ENCODE measurements at regions not wholly inside any gene's neighbourhood (a gene's known extent, or its start where the extent isn't known, plus 50 kb on each side); places are given as distances from the start of the nearest gene placed in this dataset.
"Not testable (repeated sequence)": the region's sequence is repeated elsewhere in the genome, so short reads cannot be mapped to it uniquely, and the experiment has no call there.

DNA sequence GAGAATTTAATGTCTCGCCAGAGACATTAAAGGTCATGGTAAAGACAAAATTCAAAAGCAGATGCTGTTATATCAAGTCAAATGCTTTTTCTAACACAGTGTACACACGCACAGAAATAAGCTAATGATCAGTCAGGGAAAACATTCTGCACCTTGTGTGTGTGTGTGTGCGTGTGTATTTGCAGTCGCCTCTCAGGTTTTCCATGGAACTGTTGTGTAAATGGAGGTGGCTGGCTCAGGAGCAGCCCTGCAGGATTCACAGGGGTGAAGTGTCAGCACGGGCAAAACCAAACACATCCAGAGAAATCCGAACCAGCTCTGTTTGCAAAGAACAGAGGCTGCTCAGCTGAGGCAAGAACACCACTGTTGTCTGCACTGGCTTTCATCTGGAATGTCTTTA lies 76.2 kb upstream of the YWHAQ start:
- in situ Hi-C loops (cut with MboI; ENCODE audit: low pct_unique_long_range_greater_than_20kb, low sequenced_read_pairs): no loop called here
- no peak for DNase-seq

- no peak for DNase-seq
- in situ Hi-C loops (cut with MboI; ENCODE audit: low pct_unique_long_range_greater_than_20kb, low sequenced_read_pairs): no loop called here
Measured at GRCh38 chr2:9707611-9708160, 76.9 kb upstream of the YWHAQ start.

DNA sequence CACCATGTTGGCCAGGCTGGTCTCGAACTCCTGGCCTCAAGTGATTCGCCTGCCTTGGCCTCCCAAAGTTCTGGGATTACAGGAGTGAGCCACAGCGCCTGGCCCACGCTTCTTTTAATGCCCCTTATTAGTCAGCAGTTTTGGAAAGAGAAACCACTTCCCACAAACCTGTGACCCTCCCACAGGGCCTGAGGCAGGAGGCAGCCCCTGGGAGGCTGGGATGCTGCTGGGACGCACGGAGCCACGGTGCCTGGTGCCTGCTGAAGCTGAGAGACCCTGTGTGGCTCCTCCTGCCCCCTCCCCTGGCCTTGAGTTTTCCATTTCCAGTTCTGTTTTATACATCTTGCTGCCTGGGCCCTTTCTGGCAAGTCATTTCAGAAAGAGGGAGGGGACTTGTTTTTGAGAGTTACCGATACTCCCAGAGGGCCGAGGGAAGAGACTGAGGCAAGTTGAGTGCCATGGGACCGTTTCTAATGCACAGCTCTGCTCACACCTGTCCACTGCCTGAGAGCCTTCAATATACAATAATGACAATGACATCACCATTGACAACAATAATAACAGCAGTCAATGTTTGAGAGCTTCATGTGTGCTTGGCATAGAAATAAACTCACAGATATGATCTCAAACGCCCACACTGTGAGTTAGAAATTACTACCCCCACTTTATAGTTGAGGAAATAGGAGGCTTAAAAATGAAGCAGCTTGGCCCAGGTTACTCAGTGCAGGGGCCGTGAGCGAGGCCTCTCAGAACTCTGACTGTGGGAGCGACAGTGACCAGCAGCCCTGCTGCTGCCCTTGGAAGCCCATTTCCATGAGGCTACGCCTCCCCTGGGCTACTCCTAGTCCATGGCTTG lies 78.1 kb upstream of the YWHAQ start:
- no peak for DNase-seq
- in situ Hi-C loops (cut with MboI; ENCODE audit: low pct_unique_long_range_greater_than_20kb, low sequenced_read_pairs): no loop called here

DNA sequence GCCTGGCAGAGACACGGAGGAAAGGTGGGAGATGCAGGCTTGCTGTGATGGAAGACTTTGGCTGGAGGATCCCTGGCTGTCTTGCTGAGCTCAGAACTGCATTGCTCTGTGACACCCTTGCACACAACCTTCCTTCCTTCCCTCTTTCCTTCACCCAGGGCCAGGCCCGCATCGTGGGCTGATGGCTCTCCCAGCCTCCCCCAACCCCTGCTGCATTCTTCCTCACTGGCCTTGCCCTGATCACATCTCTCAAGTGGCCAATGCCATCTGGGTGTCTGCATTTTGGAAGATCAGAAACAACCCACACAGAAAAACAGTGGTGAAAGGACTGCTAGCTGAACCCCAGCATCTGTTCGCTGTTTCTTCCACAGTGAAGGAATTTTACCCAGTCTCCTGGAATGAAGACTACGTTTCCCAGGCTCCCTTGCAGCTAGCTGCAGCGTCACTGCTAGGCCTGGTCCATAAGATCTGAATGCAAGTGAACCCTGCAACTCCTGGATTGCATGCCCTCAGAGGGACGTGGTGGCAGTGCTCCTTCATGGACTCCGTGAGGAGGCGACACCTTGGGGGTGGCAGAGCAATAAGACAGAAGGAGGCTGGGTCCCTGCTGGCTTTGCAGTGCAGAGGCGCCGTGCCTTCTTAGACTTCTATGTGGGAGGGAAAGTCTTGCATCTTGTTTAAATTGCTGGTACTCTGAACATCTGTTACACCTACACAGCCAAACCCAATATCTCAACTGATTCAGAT lies 78.9 kb upstream of the YWHAQ start:
- in situ Hi-C loops (cut with MboI; ENCODE audit: low pct_unique_long_range_greater_than_20kb, low sequenced_read_pairs): no loop called here
- DNase-seq: no peak

DNA sequence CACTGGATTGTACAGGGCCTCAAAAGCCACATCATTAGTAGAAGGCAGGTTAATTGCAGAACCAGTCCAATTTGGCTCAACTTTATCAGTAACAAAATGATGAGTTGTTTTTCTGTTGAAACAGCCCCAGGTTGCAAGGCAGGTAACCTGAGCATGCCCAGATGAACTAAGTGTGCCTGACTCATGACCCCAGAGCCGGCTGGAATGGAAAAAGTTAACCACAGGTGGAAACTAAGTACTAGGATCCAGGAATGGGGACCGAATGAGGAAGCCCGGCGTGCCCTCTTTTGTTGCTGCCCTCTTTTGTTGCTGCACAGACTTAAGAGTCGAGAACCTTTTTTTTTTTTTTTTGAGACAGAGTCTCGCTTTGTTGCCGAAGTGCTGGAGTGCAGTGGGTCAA lies 79.5 kb upstream of the YWHAQ start:
- in situ Hi-C loops (cut with MboI; ENCODE audit: low pct_unique_long_range_greater_than_20kb, low sequenced_read_pairs): no loop called here
- no peak for DNase-seq

- no peak for DNase-seq
- in situ Hi-C loops (cut with MboI; ENCODE audit: low pct_unique_long_range_greater_than_20kb, low sequenced_read_pairs): no loop called here
Measured at GRCh38 chr2:9712263-9712662, 81.5 kb upstream of the YWHAQ start.

GRCh38 chr2:9714630-9715214 lies 83.9 kb upstream of the YWHAQ start:
- DNase-seq: peak; percentile 21
- in situ Hi-C loops (cut with MboI; ENCODE audit: low pct_unique_long_range_greater_than_20kb, low sequenced_read_pairs): no loop called here

DNA sequence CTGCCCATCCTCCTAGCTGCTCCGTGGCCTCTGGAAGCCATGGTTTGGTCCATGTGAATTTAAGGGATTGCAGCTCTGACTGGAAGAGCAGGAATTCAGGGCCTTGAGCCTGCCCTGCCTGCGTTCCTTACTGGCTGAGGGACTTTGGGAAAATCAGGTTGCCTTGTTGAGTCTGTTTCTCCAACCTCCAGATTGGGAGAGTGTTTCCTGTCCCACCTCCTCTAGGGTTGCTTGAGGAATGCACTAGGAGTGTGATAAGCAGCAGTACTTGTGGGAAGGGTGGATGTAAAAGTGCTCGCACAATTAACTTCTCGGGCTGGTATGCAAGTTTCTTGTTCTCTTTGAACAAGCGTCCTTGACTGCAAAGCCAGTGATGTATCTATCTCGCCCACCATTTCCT lies 84.4 kb upstream of the YWHAQ start:
- in situ Hi-C loops (cut with MboI; ENCODE audit: low pct_unique_long_range_greater_than_20kb, low sequenced_read_pairs): no loop called here
- DNase-seq: no peak

DNA sequence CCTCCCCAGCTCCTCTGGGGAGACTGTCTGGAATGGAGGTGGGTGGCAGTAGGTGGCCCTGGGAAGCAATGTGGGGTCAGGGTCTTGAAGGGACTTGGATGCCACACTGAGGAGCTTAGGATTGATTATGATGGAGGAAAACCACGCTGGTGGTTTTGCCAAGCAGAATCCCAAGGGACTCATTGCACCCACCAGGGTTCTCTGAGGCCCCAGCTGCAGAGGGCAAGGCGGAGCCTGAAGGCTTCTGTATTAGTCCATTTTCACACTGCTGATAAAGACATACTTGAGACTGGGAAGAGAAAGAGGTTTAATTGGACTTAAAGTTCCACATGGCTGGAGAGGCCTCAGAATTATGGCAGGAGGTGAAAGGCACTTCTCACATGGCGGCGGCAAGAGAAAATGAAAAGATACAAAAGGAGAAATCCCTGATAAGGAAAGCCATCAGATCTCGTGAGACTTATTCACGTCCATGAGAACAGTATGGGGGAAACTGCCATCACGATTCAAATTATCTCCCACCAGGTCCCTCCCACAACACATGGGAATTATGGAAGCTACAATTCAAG lies 87.2 kb upstream of the YWHAQ start:
- no peak for DNase-seq
- in situ Hi-C loops (cut with MboI; ENCODE audit: low pct_unique_long_range_greater_than_20kb, low sequenced_read_pairs): no loop called here

- DNase-seq: no peak
- in situ Hi-C loops (cut with MboI; ENCODE audit: low pct_unique_long_range_greater_than_20kb, low sequenced_read_pairs): no loop called here
Measured at GRCh38 chr2:9720352-9721093, 89.7 kb upstream of the YWHAQ start.

DNA sequence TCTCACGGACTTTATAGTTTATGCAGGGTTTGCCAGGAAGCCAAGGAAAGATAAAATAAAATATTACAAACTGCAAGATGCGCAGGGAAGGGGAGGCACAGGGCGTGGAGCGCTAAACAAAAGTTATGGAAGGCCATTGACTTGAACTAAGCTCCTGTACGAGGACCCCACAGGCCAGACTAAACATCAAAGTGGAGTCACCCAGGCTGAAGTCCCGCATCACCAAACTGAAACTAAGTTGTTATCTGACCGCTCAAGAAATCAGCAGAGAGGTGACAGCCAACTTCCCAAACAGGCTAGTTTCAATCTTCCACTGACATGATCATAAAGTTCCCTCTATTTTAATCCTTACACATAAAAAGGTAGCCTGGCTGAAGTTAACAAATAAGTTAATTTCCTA lies 90.5 kb upstream of the YWHAQ start:
- in situ Hi-C loops (cut with MboI; ENCODE audit: low pct_unique_long_range_greater_than_20kb, low sequenced_read_pairs): no loop called here
- DNase-seq: no peak

DNA sequence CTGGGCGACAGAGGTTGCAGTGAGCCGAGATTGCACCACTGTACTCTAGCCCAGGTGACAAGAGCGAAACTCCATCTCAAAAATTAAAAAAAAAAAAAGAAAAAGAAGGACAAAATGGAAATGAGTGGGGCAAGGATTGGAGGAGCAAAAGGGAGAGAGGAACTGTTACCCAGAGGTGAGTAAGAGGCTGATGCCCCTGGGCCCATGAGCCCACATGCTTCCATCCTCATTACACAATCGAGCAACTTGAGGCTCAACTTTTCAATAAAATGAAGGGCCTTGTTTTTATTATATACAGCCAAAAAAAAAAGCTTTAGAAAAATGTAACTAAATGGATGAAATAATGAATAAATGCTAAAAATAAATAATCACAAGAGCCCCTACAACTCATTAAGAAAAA lies 91.7 kb upstream of the YWHAQ start:
- DNase-seq: no peak
- in situ Hi-C loops (cut with MboI; ENCODE audit: low pct_unique_long_range_greater_than_20kb, low sequenced_read_pairs): no loop called here

DNA sequence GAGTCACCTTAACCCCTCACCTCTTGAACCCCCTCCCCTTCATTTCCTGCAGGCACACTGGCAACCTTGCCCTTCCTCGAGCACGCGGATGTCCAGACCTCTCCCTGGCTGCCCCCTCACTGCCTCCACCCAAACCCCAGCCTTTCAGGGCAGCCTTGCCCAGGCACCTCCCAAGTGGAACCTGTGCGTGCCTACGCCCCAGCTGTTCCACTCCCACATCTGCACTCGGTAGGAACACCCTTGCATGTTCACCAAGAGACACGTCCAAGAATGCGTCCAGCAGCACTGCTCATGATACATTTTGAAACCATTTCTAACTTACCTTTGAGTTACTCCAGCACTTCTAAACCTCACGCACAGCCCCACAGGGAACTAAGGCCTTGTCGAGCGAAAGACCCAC lies 93.8 kb upstream of the YWHAQ start:
- in situ Hi-C loops (cut with MboI; ENCODE audit: low pct_unique_long_range_greater_than_20kb, low sequenced_read_pairs): no loop called here
- DNase-seq: no peak

- in situ Hi-C loops (cut with MboI; ENCODE audit: low pct_unique_long_range_greater_than_20kb, low sequenced_read_pairs): no loop called here
- DNase-seq: no peak
Measured at GRCh38 chr2:9725106-9725505, 94.3 kb upstream of the YWHAQ start.

DNA sequence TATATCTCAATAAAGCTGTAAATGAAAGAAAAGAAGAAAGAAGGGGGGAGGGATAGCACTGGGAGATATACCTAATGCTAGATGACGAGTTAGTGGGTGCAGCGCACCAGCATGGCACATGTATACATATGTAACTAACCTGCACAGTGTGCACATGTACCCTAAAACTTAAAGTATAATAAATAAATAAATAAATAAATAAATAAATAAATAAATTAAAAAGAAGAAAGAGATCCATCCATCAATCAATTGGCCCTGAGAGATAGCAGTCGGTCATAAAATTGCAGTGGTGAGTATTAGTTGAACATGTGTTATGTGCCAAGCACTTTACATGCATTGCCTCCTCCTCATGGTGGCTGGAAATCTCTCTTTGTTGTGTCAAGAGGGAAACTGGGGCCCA lies 95.2 kb upstream of the YWHAQ start:
- in situ Hi-C loops (cut with MboI; ENCODE audit: low pct_unique_long_range_greater_than_20kb, low sequenced_read_pairs); DNase-seq: not testable (repeated sequence)

DNA sequence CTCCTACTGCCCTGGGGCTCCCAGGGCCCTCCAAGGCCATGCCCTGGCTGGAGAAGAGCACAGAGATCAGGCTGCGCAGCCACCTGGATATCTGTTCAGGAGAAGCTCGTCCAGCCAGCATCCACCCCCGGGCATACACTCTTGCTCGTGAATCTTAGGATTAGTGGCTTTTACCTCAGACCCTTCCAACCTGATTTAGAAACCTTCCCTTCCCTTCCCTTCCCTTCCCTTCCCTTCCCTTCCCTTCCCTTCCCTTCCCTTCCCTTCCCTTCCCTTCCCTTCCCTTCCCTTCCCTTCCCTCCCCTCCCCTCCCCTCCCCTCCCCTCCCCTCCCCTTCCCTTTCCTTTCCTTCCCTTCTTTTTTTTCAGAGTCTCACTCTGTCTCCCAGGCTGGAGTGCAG lies 99.7 kb upstream of the YWHAQ start:
- in situ Hi-C loops (cut with MboI; ENCODE audit: low pct_unique_long_range_greater_than_20kb, low sequenced_read_pairs); DNase-seq: not testable (repeated sequence)

DNA sequence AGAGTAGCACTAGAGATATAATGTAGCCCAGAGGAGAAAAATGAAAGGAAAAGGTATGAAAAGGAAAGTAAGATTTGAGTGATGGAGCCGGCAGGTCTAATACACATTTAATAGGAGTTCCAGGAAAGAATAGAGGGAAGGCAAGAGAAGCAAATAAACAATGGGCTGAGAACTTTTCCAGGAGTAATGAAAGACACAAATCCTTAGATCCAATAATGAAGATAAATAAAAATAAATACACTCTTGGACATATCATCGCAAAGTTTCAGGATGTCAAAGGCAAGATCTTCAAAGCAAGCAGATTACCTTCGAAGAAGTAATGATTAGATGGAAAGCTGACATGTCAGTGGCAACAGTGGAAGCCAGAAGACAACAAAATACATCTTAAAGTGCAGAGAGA lies 102.0 kb upstream of the YWHAQ start:
- in situ Hi-C loops (cut with MboI; ENCODE audit: low pct_unique_long_range_greater_than_20kb, low sequenced_read_pairs): no loop called here

DNA sequence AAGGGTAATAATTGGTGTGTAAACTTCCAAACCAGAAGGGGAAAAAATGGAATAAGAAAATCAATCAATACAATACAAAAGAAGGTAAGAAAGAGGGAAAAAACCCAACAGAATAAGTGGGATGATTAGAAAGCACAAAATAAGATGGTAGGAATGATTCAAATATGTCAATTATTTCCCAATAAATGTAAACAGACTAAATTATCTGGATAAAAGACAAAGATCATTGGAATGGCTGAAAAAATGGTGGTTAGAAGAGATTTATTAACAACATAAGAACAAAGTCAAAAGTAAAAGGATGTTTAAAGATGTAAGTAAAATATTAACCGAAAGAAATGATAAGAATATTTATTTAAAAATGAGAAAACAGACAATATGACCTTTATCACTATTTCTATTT lies 103.5 kb upstream of the YWHAQ start:
- DNase-seq: no peak
- in situ Hi-C loops (cut with MboI; ENCODE audit: low pct_unique_long_range_greater_than_20kb, low sequenced_read_pairs): no loop called here

More for the DNA sequence above, 102.0 kb upstream of the YWHAQ start:
- DNase-seq: no peak

GRCh38 chr2:9735335-9735734 lies 104.5 kb upstream of the YWHAQ start:
- in situ Hi-C loops (cut with MboI; ENCODE audit: low pct_unique_long_range_greater_than_20kb, low sequenced_read_pairs): no loop called here
- DNase-seq: peak; percentile 66

All from KBM-7 (cell line).